ENCODE measurements at regions not wholly inside any gene's neighbourhood (a gene's known extent, or its start where the extent isn't known, plus 50 kb on each side); places are given as distances from the start of the nearest gene placed in this dataset.
"Not testable (repeated sequence)": the region's sequence is repeated elsewhere in the genome, so short reads cannot be mapped to it uniquely, and the experiment has no call there.

DNA sequence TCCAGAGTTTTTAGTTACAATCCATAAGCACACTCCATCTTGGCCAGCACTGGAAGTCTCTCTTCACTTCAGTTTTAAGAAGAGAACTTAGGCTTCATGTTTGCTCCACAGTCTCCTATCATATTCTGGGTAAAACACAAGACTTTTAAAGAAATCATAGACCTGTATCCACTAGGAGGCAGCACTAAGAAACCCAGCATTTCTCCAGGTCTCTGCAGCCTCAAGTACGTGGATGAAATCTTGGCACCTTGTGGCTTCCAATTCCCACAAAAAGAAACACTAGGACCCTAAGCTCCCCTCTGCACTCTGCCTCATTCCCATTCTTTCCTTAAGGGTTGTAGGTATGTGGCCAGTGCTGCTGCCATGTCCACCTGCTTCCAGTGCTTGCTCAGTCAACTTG, 367.3 kb upstream of the CASK start:
- DNase-seq: no peak

GRCh38 chrX:42289492-42290385, 366.4 kb upstream of the CASK start:
- no peak for DNase-seq

DNA sequence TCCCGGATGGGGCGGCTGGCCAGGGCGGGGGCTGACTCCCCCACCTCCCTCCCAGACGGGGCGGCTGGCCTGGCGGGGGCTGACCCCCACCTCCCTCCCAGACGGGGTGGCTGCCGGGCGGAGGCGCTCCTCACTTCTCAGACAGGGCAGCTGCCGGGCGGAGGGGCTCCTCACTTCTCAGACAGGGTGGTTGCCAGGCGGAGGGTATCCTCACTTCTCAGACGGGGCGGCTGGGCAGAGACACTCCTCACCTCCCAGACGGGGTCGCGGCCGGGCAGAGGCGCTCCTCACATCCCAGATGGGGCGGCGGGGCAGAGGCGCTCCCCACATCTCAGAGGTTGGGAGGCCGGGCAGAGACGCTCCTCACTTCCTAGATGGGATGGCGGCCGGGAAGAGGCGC, 362.3 kb upstream of the CASK start:
- not testable (repeated sequence) for DNase-seq

DNA sequence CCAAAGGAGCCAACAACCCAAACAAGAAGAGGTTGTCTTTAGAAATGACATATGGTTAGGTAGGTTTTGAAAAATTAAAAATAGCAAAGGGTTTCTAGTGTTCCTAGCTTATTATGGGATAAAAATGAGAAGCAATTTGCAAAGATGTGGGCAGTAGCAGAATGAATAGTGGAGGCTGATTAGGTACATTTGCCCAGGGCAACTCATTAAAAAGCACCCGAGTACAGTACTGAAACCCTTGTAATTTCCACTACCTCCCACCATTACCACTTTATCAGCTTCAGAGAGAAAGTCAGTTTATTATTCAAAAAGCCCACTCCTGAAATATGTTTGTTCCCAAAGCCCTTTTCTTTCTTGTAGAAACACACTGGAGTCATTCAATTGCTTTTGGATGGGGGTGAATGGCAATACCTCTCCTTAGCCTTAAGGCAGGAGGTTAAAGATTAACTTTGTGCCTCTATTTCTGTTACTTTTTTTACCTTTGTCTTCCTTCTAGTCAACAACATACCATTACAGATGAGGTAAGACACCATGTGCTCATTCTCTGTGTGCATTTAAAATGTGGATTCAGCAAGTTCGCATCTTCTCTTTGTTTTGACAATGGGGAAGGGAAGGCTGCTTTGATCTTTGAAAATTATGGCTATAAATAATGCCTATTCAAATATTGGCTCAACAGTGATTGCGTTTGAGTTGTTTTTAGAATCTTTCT, 353.8 kb upstream of the CASK start:
- no peak for DNase-seq

- no peak for DNase-seq
These were observed 350.8 kb upstream of the CASK start for GRCh38 chrX:42274151-42274550.

DNA sequence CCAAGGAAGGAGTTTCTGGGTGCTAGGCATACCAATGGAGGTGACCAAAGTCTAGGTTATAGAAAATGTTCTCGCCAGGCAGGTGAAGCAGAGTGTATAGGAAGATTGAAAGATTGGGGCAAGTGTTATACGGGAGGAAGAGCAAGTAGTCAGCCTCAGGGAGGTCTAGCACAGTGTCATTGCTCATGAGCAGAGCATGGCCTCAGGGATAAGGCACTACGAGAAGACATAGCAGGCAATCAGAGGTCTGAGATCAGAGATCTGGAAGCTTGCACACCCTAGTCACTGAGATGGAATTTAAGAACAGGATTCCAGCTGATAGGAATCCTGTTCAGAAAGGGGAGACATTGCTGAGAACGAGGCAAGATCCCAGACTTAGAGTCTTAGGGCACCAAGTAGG, 350.0 kb upstream of the CASK start:
- no peak for DNase-seq

DNA sequence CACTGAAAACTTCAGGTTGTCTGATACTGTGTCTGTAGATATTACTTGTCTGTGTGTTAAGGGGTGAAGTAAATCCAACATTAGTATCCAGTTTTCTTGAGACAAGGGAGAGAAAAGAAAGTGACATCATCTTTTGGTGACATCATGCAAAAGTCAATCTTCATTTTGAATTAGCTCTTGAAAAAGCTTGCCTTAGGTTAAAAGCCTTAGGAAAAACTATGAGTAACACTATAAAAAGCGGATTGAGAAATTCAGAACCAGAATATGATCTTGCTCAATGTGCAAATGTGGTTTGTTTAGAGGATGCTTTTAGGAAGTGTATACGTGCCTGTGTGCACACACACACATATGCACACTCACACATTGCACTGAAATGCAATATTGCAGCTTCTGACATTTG, 345.8 kb upstream of the CASK start:
- DNase-seq: no peak

DNA sequence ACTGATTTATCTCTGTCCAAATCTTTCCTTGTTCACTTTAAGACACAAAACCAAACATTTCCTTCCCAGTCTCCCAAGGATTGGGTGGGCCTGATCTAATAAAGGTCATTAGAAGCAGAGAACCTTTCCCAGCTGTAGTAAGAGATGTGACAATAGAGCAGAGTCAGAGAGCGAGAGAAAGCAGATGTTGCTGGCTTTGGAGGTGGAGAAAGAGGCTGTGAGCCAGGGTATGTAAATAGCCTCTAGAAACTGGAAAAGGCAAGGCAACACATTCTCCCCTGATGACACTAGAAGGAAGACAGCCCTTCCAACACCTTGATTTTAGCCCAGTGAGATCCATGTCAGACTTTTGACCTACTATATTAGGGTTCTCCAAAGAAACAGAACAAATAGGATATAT, 337.5 kb upstream of the CASK start:
- no peak for DNase-seq

DNA sequence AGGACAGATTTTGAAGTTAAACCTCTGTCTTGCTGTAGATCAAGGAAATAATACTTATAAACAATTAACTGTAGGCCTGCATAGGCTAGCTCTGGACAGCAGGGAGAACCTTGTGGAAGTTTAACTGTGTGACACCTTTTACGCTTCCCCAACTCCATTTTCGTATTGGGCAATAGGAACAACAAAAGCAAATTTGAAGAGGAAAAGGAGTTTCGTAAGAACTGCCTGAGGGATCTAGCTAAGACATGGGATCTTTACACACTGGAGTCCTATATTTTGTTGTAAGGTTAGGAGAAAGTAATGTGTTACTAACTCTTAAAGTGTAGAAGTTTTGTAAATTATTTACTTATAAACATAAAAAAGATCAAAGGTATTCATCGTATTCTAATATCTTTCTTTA, 324.9 kb upstream of the CASK start:
- no peak for DNase-seq

GRCh38 chrX:42247241-42247640, 323.9 kb upstream of the CASK start:
- no peak for DNase-seq

DNA sequence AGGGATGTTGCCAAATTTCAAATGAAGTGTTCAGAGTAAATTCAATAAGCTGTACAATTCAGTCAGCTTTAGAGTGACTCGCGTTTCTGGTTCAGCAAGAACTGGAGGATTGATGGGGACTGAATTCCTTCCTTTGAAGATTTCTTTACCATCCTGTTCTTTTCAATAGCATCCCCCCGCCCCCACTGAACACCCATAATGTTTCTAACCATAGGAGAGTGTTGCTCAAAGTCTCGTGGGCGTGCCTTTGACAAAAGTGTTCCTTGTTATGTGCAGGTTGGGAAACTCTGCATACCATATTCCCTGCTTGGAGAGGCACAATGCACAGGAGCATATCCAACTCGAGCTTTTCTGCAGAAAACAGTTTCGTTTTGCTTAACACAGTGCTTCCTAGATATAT, 323.5 kb upstream of the CASK start:
- DNase-seq: no peak

DNA sequence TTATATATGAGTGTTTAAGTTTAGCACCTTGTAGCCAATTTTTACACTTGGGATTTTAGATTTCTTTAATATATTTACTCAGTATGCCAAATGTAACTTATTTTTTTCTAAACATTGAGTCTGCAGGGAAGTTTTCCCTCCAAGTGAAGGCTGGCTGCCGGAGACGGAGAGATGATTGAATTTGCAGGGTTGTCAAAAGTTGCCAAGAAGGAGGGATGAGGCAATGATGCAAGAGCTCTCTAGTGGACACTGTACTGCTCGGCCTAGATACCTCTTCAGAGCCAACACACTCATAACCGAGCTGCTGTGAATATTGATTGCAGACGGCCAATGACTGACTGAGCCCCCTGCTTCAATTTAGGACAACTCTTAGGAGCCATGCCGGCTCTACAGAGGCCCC, 318.6 kb upstream of the CASK start:
- no peak for DNase-seq

DNA sequence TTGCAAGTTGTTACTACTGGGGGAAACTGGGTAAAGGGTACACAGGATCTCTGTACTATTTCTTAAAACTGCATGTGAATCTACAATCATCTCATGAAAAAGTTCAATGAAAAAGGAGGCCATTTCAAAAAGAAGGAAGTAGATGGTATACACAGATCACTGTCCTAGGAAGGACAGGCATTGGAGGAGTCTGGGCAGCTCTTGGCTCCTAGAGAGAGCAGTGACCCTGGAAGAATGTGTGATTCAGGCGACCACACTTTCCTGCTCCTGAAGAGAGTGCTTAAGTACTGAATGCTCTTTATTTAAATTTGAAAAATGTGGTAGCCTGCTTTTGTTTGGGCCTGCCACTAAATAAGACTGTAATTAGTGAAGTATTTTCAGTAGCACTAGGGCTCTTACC, 318.1 kb upstream of the CASK start:
- DNase-seq: no peak

GRCh38 chrX:42237956-42238355, 314.6 kb upstream of the CASK start:
- no peak for DNase-seq

GRCh38 chrX:42229533-42229932, 306.2 kb upstream of the CASK start:
- DNase-seq: no peak

DNA sequence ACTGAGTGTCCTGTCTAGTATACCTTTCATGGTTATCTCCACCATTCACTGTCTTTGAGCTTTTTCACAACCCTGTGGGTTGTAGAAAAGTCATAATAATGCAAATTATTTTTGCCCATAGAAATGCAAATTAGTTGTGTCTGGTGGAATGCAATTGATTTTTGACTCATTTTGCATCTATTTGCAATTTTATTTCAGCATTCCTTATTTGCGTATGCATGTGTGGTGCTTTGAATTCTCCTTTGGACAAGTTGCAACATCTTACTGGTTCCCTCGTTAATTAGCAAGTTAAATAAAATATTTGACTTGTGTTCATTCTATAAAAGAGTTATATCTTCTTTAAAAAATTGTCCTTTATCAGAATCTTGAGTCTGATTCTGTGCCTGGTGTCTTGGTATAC, 297.3 kb upstream of the CASK start:
- DNase-seq: no peak

- DNase-seq: no peak
These were observed 296.7 kb upstream of the CASK start for GRCh38 chrX:42220083-42220482.

DNA sequence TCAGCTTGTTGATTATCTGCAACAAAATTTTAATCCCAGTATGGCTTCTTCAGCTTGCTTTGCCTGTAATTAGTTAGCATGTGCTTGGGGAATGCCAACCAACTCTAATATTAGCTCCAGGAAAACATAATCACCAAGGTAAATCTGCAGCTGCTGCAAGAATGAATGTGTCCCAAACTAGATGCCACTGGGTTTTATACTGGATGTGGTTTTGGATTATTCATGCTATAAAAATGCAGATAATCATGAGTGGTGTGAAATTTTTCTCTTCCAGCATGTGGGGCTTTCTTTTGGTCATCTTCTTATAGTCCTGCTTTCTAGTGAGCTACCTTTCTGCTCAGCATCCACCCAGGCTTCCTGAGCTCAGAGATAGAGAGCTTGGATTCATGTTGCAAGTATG, 295.9 kb upstream of the CASK start:
- DNase-seq: no peak

DNA sequence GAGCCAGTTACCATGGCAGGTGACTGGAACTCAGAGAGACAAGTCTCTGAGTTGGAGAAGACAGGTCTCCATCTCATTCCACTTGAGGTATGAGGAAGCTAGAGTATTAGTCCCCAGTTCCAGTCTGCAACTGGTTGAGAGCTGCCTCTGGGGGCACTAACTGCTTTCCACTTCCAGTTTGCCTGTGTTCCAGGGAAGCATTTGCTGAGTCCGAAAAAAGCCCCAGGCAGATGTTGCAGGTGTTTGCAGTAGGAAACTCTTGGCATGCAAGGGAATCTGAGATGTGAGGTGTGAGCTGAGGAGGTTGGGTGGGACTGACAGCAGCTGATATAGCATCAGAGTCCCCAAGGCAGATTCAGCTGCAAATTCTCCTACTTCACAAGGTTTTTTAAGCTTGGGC, 272.2 kb upstream of the CASK start:
- no peak for DNase-seq

DNA sequence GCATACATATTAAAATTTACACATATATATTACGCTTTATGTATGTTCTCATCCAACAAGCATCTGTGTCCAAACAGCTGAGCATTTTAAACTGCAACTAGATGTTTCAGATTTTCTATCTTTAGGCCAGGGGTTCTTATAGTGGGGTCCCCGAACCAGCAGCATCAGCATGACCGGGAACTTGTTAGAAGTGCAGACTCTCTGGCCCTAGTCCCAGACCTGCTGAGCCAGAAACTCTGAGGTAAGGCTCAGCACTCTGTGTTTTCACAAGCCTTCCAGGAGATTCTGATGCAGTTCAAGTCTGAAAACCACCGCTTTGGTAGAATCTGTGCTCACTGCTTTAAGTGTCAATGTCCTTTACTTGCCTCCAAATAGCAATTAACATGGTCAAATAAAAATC, 266.2 kb upstream of the CASK start:
- no peak for DNase-seq

- DNase-seq: no peak
These were observed 265.4 kb upstream of the CASK start for GRCh38 chrX:42188730-42189129.

DNA sequence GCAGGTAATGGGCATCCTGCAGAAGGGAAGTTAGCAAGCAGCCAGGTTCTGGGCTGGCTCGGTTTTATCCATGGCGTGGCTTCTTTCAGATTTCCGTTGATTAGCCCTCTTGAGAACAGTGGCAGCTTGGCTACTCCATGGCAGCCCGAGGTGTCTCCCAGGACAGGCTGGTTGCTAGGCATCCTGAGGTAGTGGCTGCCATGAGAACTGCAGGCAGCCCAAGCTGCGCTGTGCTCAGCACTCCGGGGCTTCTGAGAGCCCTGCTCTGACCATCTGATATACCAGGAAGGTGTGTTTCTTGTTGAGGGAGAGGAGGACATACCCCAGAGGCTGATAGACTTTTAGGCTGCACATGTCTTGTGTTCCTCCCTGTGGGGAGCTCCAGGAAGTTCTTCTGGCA, 253.4 kb upstream of the CASK start:
- no peak for DNase-seq

DNA sequence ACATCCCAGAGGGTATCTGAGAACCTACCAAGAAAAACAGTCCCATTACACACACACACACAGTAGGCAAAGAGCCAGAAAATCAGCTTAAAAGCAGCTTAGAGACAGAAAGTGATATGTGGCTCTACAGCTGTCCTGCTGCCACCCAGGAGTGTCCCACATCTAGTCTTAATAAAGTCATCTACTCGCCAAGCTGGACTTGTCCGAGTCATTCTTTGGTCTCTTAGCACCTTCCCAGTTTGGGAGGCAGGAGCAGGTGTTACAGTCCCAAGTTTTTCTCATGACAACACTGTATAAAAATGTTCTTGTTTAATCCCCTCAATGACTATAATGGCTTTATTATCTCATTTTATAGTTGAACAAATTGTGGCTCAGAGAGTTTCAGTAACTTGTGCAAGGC, 252.5 kb upstream of the CASK start:
- DNase-seq: no peak

GRCh38 chrX:42157923-42158322, 234.6 kb upstream of the CASK start:
- DNase-seq: not testable (repeated sequence)

- no peak for DNase-seq
These were observed 228.5 kb upstream of the CASK start for GRCh38 chrX:42151808-42152207.
